Mesothelial cell of epicardium (in vitro differentiated cells): ENCODE measurements at regions not wholly inside any gene's neighbourhood (a gene's known extent, or its start where the extent isn't known, plus 50 kb on each side); places are given as distances from the start of the nearest gene placed in this dataset.

ENCODE experiments used
- DNase-seq, 2 experiments: peaks; one replicate each; pipeline ENCODE4 v3.0.0; 2021; ENCODE audit warnings: low spot score in 2 of 2; ENCODE audit not compliant: unreplicated experiment in 2 of 2
- H3K27ac Mint-ChIP-seq: 2 replicates; pipeline ENCODE4 v1.8.0; 2021; ENCODE audit warnings: mixed read lengths
- H3K27me3 Mint-ChIP-seq: 2 replicates; pipeline ENCODE4 v1.8.0; 2021; ENCODE audit warnings: low read depth, mixed read lengths
- H3K36me3 Mint-ChIP-seq: 2 replicates; pipeline ENCODE4 v1.8.0; 2021; ENCODE audit warnings: mixed read lengths
- H3K4me1 Mint-ChIP-seq: 2 replicates; pipeline ENCODE4 v1.8.0; 2021; ENCODE audit warnings: mixed read lengths
- H3K4me3 Mint-ChIP-seq: 2 replicates; pipeline ENCODE4 v1.8.0; 2021; ENCODE audit warnings: mild to moderate bottlenecking, moderate library complexity, mixed read lengths
- H3K9me3 Mint-ChIP-seq: 2 replicates; pipeline ENCODE4 v1.8.0; 2021; ENCODE audit warnings: mixed read lengths
- TF ChIP-seq, protein P1 (sequence below): fragments of 200-600 bp; sonication (generic); IDR thresholded peaks from one replicate; pipeline ENCODE4 v1.5.0; 2021; ENCODE audit warnings: antibody characterized with exemption; ENCODE audit not compliant: unreplicated experiment

GRCh38 chr2:6054161-6054671, 362.0 kb downstream of the SOX11 start:
- H3K36me3 Mint-ChIP-seq = peaks cover 1% of the 10 kb centered on the region

GRCh38 chr2:6060992-6061663, 368.9 kb downstream of the SOX11 start:
- Mint-ChIP-seq H3K4me3 (no peak overlapping the region), H3K27me3 (peaks cover 15% of the 10 kb centered on the region), H3K9me3 (no peaks in the 10 kb centered on the region), H3K27ac (no peak overlapping the region), H3K4me1 (peaks cover 8% of the 10 kb centered on the region), H3K36me3 (no peaks in the 10 kb centered on the region)
- DNase-seq = no peak
- TF ChIP-seq, protein P1, sequence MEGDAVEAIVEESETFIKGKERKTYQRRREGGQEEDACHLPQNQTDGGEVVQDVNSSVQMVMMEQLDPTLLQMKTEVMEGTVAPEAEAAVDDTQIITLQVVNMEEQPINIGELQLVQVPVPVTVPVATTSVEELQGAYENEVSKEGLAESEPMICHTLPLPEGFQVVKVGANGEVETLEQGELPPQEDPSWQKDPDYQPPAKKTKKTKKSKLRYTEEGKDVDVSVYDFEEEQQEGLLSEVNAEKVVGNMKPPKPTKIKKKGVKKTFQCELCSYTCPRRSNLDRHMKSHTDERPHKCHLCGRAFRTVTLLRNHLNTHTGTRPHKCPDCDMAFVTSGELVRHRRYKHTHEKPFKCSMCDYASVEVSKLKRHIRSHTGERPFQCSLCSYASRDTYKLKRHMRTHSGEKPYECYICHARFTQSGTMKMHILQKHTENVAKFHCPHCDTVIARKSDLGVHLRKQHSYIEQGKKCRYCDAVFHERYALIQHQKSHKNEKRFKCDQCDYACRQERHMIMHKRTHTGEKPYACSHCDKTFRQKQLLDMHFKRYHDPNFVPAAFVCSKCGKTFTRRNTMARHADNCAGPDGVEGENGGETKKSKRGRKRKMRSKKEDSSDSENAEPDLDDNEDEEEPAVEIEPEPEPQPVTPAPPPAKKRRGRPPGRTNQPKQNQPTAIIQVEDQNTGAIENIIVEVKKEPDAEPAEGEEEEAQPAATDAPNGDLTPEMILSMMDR = no peak

More at GRCh38 chr2:6054161-6054671, 362.0 kb downstream of the SOX11 start:
- TF ChIP-seq, protein P1 = no peak
- Mint-ChIP-seq H3K27ac (peak overlapping the region; percentile 71), H3K4me1 (peaks cover 32% of the 10 kb centered on the region), H3K9me3 (peaks cover 16% of the 10 kb centered on the region), H3K4me3 (no peak overlapping the region), H3K27me3 (peaks cover 10% of the 10 kb centered on the region)
- no peak for DNase-seq

- H3K9me3 Mint-ChIP-seq = no peaks in the 10 kb centered on the region
- H3K27ac Mint-ChIP-seq = no peak overlapping the region
- no peak overlapping the region for H3K4me3 Mint-ChIP-seq
- H3K36me3 Mint-ChIP-seq = no peaks in the 10 kb centered on the region
- TF ChIP-seq, protein P1 = no peak
- DNase-seq = no peak
- H3K27me3 Mint-ChIP-seq = peaks cover 19% of the 10 kb centered on the region
- peaks cover 14% of the 10 kb centered on the region for H3K4me1 Mint-ChIP-seq
Observed at GRCh38 chr2:6064757-6065156, 372.6 kb downstream of the SOX11 start.

DNA sequence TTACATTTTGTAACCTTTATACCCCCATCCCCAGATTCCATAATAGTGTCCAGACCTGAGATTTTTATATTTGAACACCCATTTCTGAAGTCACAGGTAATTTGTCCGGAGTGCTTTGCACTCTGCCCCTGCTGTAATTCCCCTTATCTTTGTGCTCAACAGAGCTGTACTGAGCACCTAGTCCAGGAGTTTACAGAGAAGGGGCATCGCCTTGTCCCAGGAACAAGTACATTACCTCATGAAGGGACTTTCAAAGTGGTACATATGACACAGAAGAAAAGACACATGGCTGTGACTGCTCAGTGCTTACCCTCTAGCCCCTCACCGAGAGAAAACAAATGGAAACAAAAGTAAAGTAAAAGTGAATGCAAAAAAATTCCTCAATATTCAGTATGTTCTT, 373.5 kb downstream of the SOX11 start:
- Mint-ChIP-seq H3K27ac (no peak overlapping the region), H3K4me1 (peaks cover 14% of the 10 kb centered on the region), H3K4me3 (no peak overlapping the region), H3K27me3 (peaks cover 19% of the 10 kb centered on the region), H3K36me3 (no peaks in the 10 kb centered on the region), H3K9me3 (no peaks in the 10 kb centered on the region)
- no peak for DNase-seq
- TF ChIP-seq, protein P1 = no peak

- Mint-ChIP-seq H3K9me3 (no peaks in the 10 kb centered on the region), H3K36me3 (no peaks in the 10 kb centered on the region), H3K4me1 (peaks cover 15% of the 10 kb centered on the region), H3K27ac (no peak overlapping the region), H3K27me3 (peaks cover 13% of the 10 kb centered on the region), H3K4me3 (no peak overlapping the region)
- TF ChIP-seq, protein P1 = no peak
- no peak for DNase-seq
Observed at GRCh38 chr2:6067089-6067488, 374.9 kb downstream of the SOX11 start.
